Neural cell (in vitro differentiated cells): ENCODE measurements at regions not wholly inside any gene's neighbourhood (a gene's known extent, or its start where the extent isn't known, plus 50 kb on each side); places are given as distances from the start of the nearest gene placed in this dataset.

ENCODE experiments used
- CTCF ChIP-seq: fragments of 450-650 bp; IDR thresholded peaks from 2 replicates; pipeline ENCODE4 v1.5.1; 2014; ENCODE audit warnings: antibody characterized with exemption, mild to moderate bottlenecking, moderate library complexity; ENCODE audit not compliant: poor library complexity, severe bottlenecking
- EP300 ChIP-seq: fragments of 450-650 bp; conservative IDR thresholded peaks from 2 replicates; pipeline ENCODE4 v1.6.1; 2014; ENCODE audit warnings: antibody characterized with exemption, mild to moderate bottlenecking, moderate library complexity; ENCODE audit not compliant: poor library complexity, severe bottlenecking
- EZH2 ChIP-seq: fragments of 200-600, 300-800 bp; shearing (Covaris generic), sonication (generic); IDR thresholded peaks from 2 replicates; pipeline ENCODE4 v1.6.1; 2014; ENCODE audit warnings: antibody characterized with exemption, low read length, borderline replicate concordance, mild to moderate bottlenecking; ENCODE audit not compliant: insufficient read depth, poor library complexity, severe bottlenecking
- REST ChIP-seq: IDR thresholded peaks from 2 replicates; pipeline ENCODE4 v1.6.1; 2012; ENCODE audit warnings: borderline replicate concordance

- TF ChIP-seq CTCF (no peak), REST (no peak), EZH2 (no peak), EP300 (no peak)
These were observed 84.8 kb downstream of the LSM3 start for GRCh38 chr3:14263317-14264005.
